ENCODE measurements at regions not wholly inside any gene's neighbourhood (a gene's known extent, or its start where the extent isn't known, plus 50 kb on each side); places are given as distances from the start of the nearest gene placed in this dataset.

GRCh38 chr7:52095861-52096260, 779.3 kb upstream of the COBL start:
- Histone ChIP-seq H3K4me2 (no peak overlapping the region), H3K4me1 (no peaks in the 10 kb centered on the region; a peak in 1 of 20 replicates), H3K36me3 (no peaks in the 10 kb centered on the region), H4K20me1 (no peaks in the 10 kb centered on the region), H3K27me3 (no peaks in the 10 kb centered on the region), H3K4me3 (no peak overlapping the region), H3K9me3 (replicated peaks in 1 of 11) (no peaks in the 10 kb centered on the region), H3K9ac (no peak overlapping the region), H3K27ac (no peak overlapping the region)
- TF ChIP-seq Cebpa-rat (IDR thresholded peaks at IDR 0.05), result no peak

GRCh38 chr7:52091996-52092395, 775.4 kb upstream of the COBL start:
- no peaks in the 10 kb centered on the region for H3K36me3 ChIP-seq
- H3K9ac ChIP-seq, result no peak overlapping the region
- no peak overlapping the region for H3K27ac ChIP-seq
- no peak for TF ChIP-seq Cebpa-rat (IDR thresholded peaks at IDR 0.05)
- no peaks in the 10 kb centered on the region; a peak in 1 of 22 replicates for H3K9me3 ChIP-seq (replicated peaks in 1 of 11)
- H3K4me3 ChIP-seq, result no peak overlapping the region
- H4K20me1 ChIP-seq, result no peaks in the 10 kb centered on the region
- no peaks in the 10 kb centered on the region for H3K27me3 ChIP-seq
- no peaks in the 10 kb centered on the region; a peak in 1 of 20 replicates for H3K4me1 ChIP-seq
- no peak overlapping the region for H3K4me2 ChIP-seq

GRCh38 chr7:52091101-52091500, 774.5 kb upstream of the COBL start:
- Histone ChIP-seq H3K9ac (no peak overlapping the region), H3K27me3 (no peaks in the 10 kb centered on the region), H3K4me3 (no peak overlapping the region), H3K36me3 (no peaks in the 10 kb centered on the region), H3K4me2 (no peak overlapping the region), H4K20me1 (no peaks in the 10 kb centered on the region), H3K4me1 (no peaks in the 10 kb centered on the region; a peak in 1 of 20 replicates), H3K9me3 (replicated peaks in 1 of 11) (no peaks in the 10 kb centered on the region; a peak in 1 of 22 replicates), H3K27ac (no peak overlapping the region)
- no peak for TF ChIP-seq Cebpa-rat (IDR thresholded peaks at IDR 0.05)

- Histone ChIP-seq H3K4me3 (no peak overlapping the region), H3K4me1 (no peaks in the 10 kb centered on the region; a peak in 1 of 20 replicates), H3K27ac (no peak overlapping the region), H3K27me3 (no peaks in the 10 kb centered on the region), H3K9me3 (replicated peaks in 1 of 11) (no peaks in the 10 kb centered on the region; a peak in 1 of 22 replicates), H4K20me1 (no peaks in the 10 kb centered on the region), H3K4me2 (no peak overlapping the region), H3K36me3 (no peaks in the 10 kb centered on the region), H3K9ac (no peak overlapping the region)
- TF ChIP-seq Cebpa-rat (IDR thresholded peaks at IDR 0.05), result no peak
These were observed 771.6 kb upstream of the COBL start for GRCh38 chr7:52088008-52088901.

- Histone ChIP-seq H3K9ac (no peak overlapping the region), H4K20me1 (no peaks in the 10 kb centered on the region), H3K4me3 (no peak overlapping the region), H3K36me3 (no peaks in the 10 kb centered on the region), H3K9me3 (replicated peaks in 1 of 11) (no peaks in the 10 kb centered on the region; a peak in 1 of 22 replicates), H3K4me1 (no peaks in the 10 kb centered on the region), H3K4me2 (no peak overlapping the region), H3K27ac (no peak overlapping the region), H3K27me3 (no peaks in the 10 kb centered on the region)
- no peak for TF ChIP-seq Cebpa-rat (IDR thresholded peaks at IDR 0.05)
These were observed 769.0 kb upstream of the COBL start for GRCh38 chr7:52085610-52086009.

GRCh38 chr7:52080493-52080892, 763.9 kb upstream of the COBL start:
- H3K4me3 ChIP-seq, result no peak overlapping the region
- H4K20me1 ChIP-seq, result no peaks in the 10 kb centered on the region
- TF ChIP-seq Cebpa-rat (IDR thresholded peaks at IDR 0.05), result no peak
- no peaks in the 10 kb centered on the region for H3K36me3 ChIP-seq
- no peaks in the 10 kb centered on the region for H3K4me1 ChIP-seq
- H3K27ac ChIP-seq, result no peak overlapping the region
- H3K27me3 ChIP-seq, result no peaks in the 10 kb centered on the region
- H3K4me2 ChIP-seq, result no peak overlapping the region
- no peaks in the 10 kb centered on the region for H3K9me3 ChIP-seq (replicated peaks in 1 of 11)
- H3K9ac ChIP-seq, result no peak overlapping the region

GRCh38 chr7:52079726-52080125, 763.1 kb upstream of the COBL start:
- no peak overlapping the region for H3K4me2 ChIP-seq
- no peak overlapping the region for H3K9ac ChIP-seq
- H4K20me1 ChIP-seq, result no peaks in the 10 kb centered on the region
- H3K27me3 ChIP-seq, result no peaks in the 10 kb centered on the region
- no peaks in the 10 kb centered on the region for H3K36me3 ChIP-seq
- TF ChIP-seq Cebpa-rat (IDR thresholded peaks at IDR 0.05), result no peak
- no peak overlapping the region for H3K4me3 ChIP-seq
- H3K4me1 ChIP-seq, result no peaks in the 10 kb centered on the region
- no peaks in the 10 kb centered on the region for H3K9me3 ChIP-seq (replicated peaks in 1 of 11)
- H3K27ac ChIP-seq, result no peak overlapping the region

GRCh38 chr7:52077571-52077970, 761.0 kb upstream of the COBL start:
- H3K4me1 ChIP-seq, result no peaks in the 10 kb centered on the region
- no peaks in the 10 kb centered on the region for H4K20me1 ChIP-seq
- H3K27me3 ChIP-seq, result no peaks in the 10 kb centered on the region
- no peak overlapping the region for H3K9ac ChIP-seq
- H3K4me2 ChIP-seq, result no peak overlapping the region
- no peaks in the 10 kb centered on the region for H3K36me3 ChIP-seq
- no peak overlapping the region for H3K27ac ChIP-seq
- TF ChIP-seq Cebpa-rat (IDR thresholded peaks at IDR 0.05), result no peak
- no peaks in the 10 kb centered on the region for H3K9me3 ChIP-seq (replicated peaks in 1 of 11)
- H3K4me3 ChIP-seq, result no peak overlapping the region

GRCh38 chr7:52074912-52075311, 758.3 kb upstream of the COBL start:
- Histone ChIP-seq H3K27ac (no peak overlapping the region), H3K4me3 (no peak overlapping the region), H3K9ac (no peak overlapping the region), H3K4me1 (no peaks in the 10 kb centered on the region), H4K20me1 (no peaks in the 10 kb centered on the region), H3K4me2 (no peak overlapping the region), H3K36me3 (no peaks in the 10 kb centered on the region), H3K27me3 (no peaks in the 10 kb centered on the region), H3K9me3 (replicated peaks in 1 of 11) (no peaks in the 10 kb centered on the region)
- TF ChIP-seq Cebpa-rat (IDR thresholded peaks at IDR 0.05), result no peak

GRCh38 chr7:52074071-52074470, 757.5 kb upstream of the COBL start:
- Histone ChIP-seq H3K4me2 (no peak overlapping the region), H3K9ac (no peak overlapping the region), H4K20me1 (no peaks in the 10 kb centered on the region), H3K9me3 (replicated peaks in 1 of 11) (no peaks in the 10 kb centered on the region), H3K27ac (no peak overlapping the region), H3K4me1 (no peaks in the 10 kb centered on the region), H3K4me3 (no peak overlapping the region), H3K36me3 (no peaks in the 10 kb centered on the region), H3K27me3 (no peaks in the 10 kb centered on the region)
- TF ChIP-seq Cebpa-rat (IDR thresholded peaks at IDR 0.05), result no peak

All from BLaER1 treated with 17β-estradiol and CSF1 and Interleukin-3, amounts not matched to agents 10 nM and 100 nM (cell line).